ENCODE measurements at regions not wholly inside any gene's neighbourhood (a gene's known extent, or its start where the extent isn't known, plus 50 kb on each side); places are given as distances from the start of the nearest gene placed in this dataset.

- intact Hi-C loops (cut with micrococcal nuclease): no loop called here
- DNase-seq (ENCODE audit: extremely low read depth in 1 of 4, low spot score in 3 of 4): no peak
- no peaks in the 10 kb centered on the region for H3K79me2 ChIP-seq (ENCODE audit: control insufficient read depth, insufficient read depth, low read length)
- no peaks in the 10 kb centered on the region for H3K9me1 ChIP-seq (ENCODE audit: control insufficient read depth, insufficient read depth, low read length)
- in situ Hi-C loops (cut with MboI): no loop called here
- FAIRE-seq: peak; percentile 35
- no peaks in the 10 kb centered on the region for H3K36me3 ChIP-seq (ENCODE audit: control insufficient read depth, insufficient read depth, low read length)
- ChIA-PET CTCF (ENCODE audit: low intra/inter-chr PET ratio) (no interaction called here), POLR2A (no interaction called here)
- no peak overlapping the region for H3K4me3 ChIP-seq
- no TSS peak for BruUV-seq (replicated peaks)
- H4K20me1 ChIP-seq (replicated peaks; ENCODE audit: control insufficient read depth, insufficient read depth, low read length): no peaks in the 10 kb centered on the region; the same call in 1 of the 2 replicates
- no peaks in the 10 kb centered on the region for H3K4me1 ChIP-seq (replicated peaks in 1 of 2; ENCODE audit: control insufficient read depth in 2 of 2, insufficient read depth in 2 of 2, low read length in 2 of 2)
- TF ChIP-seq NR4A1 (CRISPR knock-in tag; IDR thresholded peaks at IDR 0.05): no peak
- TF ChIP-seq NR4A1 (tag; IDR thresholded peaks at IDR 0.05): no peak
- no peak for TF ChIP-seq ZNF76 (CRISPR knock-in tag; IDR thresholded peaks at IDR 0.05; ENCODE audit: borderline replicate concordance)
- no peak for TF ChIP-seq CBX3 (IDR thresholded peaks at IDR 0.05; ENCODE audit: borderline replicate concordance in 1 of 2, low read length in 2 of 2)
- no peak for TF ChIP-seq ARNT (IDR thresholded peaks at IDR 0.05)
- TF ChIP-seq ID3 (CRISPR knock-in tag; IDR thresholded peaks at IDR 0.05): no peak
- no peak for TF ChIP-seq ID3 (tag; IDR thresholded peaks at IDR 0.05)
- TF ChIP-seq MBD2 (IDR thresholded peaks at IDR 0.05; ENCODE audit: borderline replicate concordance, low read depth): no peak
- TF ChIP-seq ZNF134 (CRISPR knock-in tag; conservative IDR thresholded peaks at IDR 0.05): no peak
- no peak for TF ChIP-seq DDX20 (tag; IDR thresholded peaks at IDR 0.05; ENCODE audit: low read depth)
- no peak for TF ChIP-seq ZNF239 (CRISPR knock-in tag; IDR thresholded peaks at IDR 0.05)
- no peak for TF ChIP-seq OTX1 (CRISPR knock-in tag; IDR thresholded peaks at IDR 0.05)
- TF ChIP-seq KDM1A (IDR thresholded peaks at IDR 0.05): no peak
- TF ChIP-seq SRF (CRISPR knock-in tag; IDR thresholded peaks at IDR 0.05): no peak
- TF ChIP-seq ZNF780A (CRISPR knock-in tag; IDR thresholded peaks at IDR 0.05): no peak
- TF ChIP-seq RBM14 (IDR thresholded peaks at IDR 0.05; ENCODE audit: borderline replicate concordance, insufficient read depth, low read depth, low read length): no peak
- no peak for TF ChIP-seq ETV1 (tag; conservative IDR thresholded peaks at IDR 0.05; ENCODE audit: low read depth)
- TF ChIP-seq DNMT1 (IDR thresholded peaks at IDR 0.05): no peak
- TF ChIP-seq BACH1 (tag; IDR thresholded peaks at IDR 0.05): no peak
- no peak for TF ChIP-seq HNRNPK (IDR thresholded peaks at IDR 0.05; ENCODE audit: low read depth, low read length, poor library complexity, severe bottlenecking)
- H3K9me3 ChIP-seq (replicated peaks; ENCODE audit: control insufficient read depth, insufficient read depth, low read depth, low read length): no peaks in the 10 kb centered on the region
- WGBS (ENCODE audit: insufficient coverage, low coverage, missing lambda C conversion rate): 0% methylated on average over 8 of the region's 8 CpGs
- no peak overlapping the region for H3K4me2 ChIP-seq (ENCODE audit: insufficient read depth, low read length)
- ATAC-seq: no peak
- no peak overlapping the region for H2AFZ ChIP-seq (ENCODE audit: low read depth, low read length)
- no peak overlapping the region for H3K27ac ChIP-seq (ENCODE audit: extremely low read depth, low read depth, low read length)
- H3K9ac ChIP-seq (ENCODE audit: insufficient read depth in 1 of 2, low read depth in 2 of 2, low read length in 2 of 2): no peak overlapping the region
- H3K27me3 ChIP-seq (ENCODE audit: control insufficient read depth in 2 of 2, insufficient read depth in 2 of 2, low read length in 2 of 2): peaks cover 19 to 35% of the 10 kb centered on the region in 2 experiments; a peak in 4 of 5 replicates
These were observed 273.0 kb upstream of the ID2 start for GRCh38 chr2:8408560-8409460.

Data from K562 (cell line).